ENCODE measurements at regions not wholly inside any gene's neighbourhood (a gene's known extent, or its start where the extent isn't known, plus 50 kb on each side); places are given as distances from the start of the nearest gene placed in this dataset.

DNA sequence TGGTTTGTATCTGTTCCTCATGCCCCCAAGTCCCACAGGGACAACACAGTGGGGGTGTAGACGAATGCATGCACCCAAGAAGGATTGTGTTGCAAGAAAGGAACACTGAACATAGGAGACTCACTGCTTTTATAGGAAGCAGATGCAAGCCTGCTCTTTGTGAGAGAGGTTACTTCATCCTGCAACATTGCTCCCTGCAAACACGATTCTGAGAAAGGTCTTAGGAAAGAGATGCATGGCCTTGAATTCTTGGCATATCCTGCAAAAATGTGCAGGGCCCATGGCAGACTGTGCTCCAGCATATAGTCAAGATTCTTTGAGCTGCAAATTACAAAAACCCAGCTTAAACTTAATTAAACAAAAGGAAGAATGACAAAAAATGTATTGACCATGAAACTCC, 312.2 kb upstream of the MGAT5 start:
- H3K9ac ChIP-seq (ENCODE audit: insufficient read depth in 1 of 2, low read depth in 2 of 2, low read length in 2 of 2): no peak overlapping the region
- 0% methylated on average over 2 of the region's 2 CpGs for WGBS (ENCODE audit: insufficient coverage, low coverage, missing lambda C conversion rate)
- no peak for ATAC-seq
- no peak overlapping the region for H3K4me2 ChIP-seq (ENCODE audit: insufficient read depth, low read length)
- BruUV-seq (replicated peaks): no TSS peak
- no peaks in the 10 kb centered on the region for H3K9me1 ChIP-seq (ENCODE audit: control insufficient read depth, insufficient read depth, low read length)
- H3K4me3 ChIP-seq: no peak overlapping the region
- POLR2A ChIA-PET: no interaction called here
- intact Hi-C loops (cut with micrococcal nuclease): no loop called here
- no peaks in the 10 kb centered on the region for H3K4me1 ChIP-seq (replicated peaks in 1 of 2; ENCODE audit: control insufficient read depth in 2 of 2, insufficient read depth in 2 of 2, low read length in 2 of 2)
- H3K36me3 ChIP-seq (ENCODE audit: control insufficient read depth, insufficient read depth, low read length): no peaks in the 10 kb centered on the region
- no peaks in the 10 kb centered on the region for H3K9me3 ChIP-seq (replicated peaks; ENCODE audit: control insufficient read depth, insufficient read depth, low read depth, low read length)
- no peaks in the 10 kb centered on the region for H3K79me2 ChIP-seq (ENCODE audit: control insufficient read depth, insufficient read depth, low read length)
- CTCF ChIA-PET (ENCODE audit: low intra/inter-chr PET ratio): no interaction called here
- no peak overlapping the region for H2AFZ ChIP-seq (ENCODE audit: low read depth, low read length)
- H3K27me3 ChIP-seq (ENCODE audit: control insufficient read depth in 2 of 2, insufficient read depth in 2 of 2, low read length in 2 of 2): no peaks in the 10 kb centered on the region; a peak in 2 of 5 replicates
- no peak for DNase-seq (ENCODE audit: extremely low read depth in 1 of 4, low spot score in 3 of 4)
- 0 out of 2 replicates have a peak, but pooled peaks cover 3% of the 10 kb centered on the region for H4K20me1 ChIP-seq (replicated peaks; ENCODE audit: control insufficient read depth, insufficient read depth, low read length)
- no peak overlapping the region for H3K27ac ChIP-seq (ENCODE audit: extremely low read depth, low read depth, low read length)
- in situ Hi-C loops (cut with MboI): no loop called here
- no peak for FAIRE-seq
- TF ChIP-seq, protein P1, sequence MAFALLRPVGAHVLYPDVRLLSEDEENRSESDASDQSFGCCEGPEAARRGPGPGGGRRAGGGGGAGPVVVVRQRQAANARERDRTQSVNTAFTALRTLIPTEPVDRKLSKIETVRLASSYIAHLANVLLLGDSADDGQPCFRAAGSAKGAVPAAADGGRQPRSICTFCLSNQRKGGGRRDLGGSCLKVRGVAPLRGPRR (CRISPR knock-in tag; IDR thresholded peaks at IDR 0.05): no peak
- TF ChIP-seq, protein P2, sequence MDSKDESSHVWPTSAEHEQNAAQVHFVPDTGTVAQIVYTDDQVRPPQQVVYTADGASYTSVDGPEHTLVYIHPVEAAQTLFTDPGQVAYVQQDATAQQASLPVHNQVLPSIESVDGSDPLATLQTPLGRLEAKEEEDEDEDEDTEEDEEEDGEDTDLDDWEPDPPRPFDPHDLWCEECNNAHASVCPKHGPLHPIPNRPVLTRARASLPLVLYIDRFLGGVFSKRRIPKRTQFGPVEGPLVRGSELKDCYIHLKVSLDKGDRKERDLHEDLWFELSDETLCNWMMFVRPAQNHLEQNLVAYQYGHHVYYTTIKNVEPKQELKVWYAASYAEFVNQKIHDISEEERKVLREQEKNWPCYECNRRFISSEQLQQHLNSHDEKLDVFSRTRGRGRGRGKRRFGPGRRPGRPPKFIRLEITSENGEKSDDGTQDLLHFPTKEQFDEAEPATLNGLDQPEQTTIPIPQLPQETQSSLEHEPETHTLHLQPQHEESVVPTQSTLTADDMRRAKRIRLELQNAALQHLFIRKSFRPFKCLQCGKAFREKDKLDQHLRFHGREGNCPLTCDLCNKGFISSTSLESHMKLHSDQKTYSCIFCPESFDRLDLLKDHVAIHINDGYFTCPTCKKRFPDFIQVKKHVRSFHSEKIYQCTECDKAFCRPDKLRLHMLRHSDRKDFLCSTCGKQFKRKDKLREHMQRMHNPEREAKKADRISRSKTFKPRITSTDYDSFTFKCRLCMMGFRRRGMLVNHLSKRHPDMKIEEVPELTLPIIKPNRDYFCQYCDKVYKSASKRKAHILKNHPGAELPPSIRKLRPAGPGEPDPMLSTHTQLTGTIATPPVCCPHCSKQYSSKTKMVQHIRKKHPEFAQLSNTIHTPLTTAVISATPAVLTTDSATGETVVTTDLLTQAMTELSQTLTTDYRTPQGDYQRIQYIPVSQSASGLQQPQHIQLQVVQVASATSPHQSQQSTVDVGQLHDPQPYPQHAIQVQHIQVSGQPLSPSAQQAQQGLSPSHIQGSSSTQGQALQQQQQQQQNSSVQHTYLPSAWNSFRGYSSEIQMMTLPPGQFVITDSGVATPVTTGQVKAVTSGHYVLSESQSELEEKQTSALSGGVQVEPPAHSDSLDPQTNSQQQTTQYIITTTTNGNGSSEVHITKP (IDR thresholded peaks at IDR 0.05; ENCODE audit: partially characterized antibody): no peak
- TF ChIP-seq RBFOX2 (IDR thresholded peaks at IDR 0.05; ENCODE audit: low read depth, low read length) (no peak), ZNF551 (CRISPR knock-in tag; IDR thresholded peaks at IDR 0.05) (no peak), ERF (CRISPR knock-in tag; IDR thresholded peaks at IDR 0.05) (no peak), ZNF384 (IDR thresholded peaks at IDR 0.05; ENCODE audit: low read depth, low read length) (no peak)
- TF ChIP-seq, protein P3, sequence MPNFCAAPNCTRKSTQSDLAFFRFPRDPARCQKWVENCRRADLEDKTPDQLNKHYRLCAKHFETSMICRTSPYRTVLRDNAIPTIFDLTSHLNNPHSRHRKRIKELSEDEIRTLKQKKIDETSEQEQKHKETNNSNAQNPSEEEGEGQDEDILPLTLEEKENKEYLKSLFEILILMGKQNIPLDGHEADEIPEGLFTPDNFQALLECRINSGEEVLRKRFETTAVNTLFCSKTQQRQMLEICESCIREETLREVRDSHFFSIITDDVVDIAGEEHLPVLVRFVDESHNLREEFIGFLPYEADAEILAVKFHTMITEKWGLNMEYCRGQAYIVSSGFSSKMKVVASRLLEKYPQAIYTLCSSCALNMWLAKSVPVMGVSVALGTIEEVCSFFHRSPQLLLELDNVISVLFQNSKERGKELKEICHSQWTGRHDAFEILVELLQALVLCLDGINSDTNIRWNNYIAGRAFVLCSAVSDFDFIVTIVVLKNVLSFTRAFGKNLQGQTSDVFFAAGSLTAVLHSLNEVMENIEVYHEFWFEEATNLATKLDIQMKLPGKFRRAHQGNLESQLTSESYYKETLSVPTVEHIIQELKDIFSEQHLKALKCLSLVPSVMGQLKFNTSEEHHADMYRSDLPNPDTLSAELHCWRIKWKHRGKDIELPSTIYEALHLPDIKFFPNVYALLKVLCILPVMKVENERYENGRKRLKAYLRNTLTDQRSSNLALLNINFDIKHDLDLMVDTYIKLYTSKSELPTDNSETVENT (CRISPR knock-in tag; IDR thresholded peaks at IDR 0.05): no peak
- TF ChIP-seq, protein P4, sequence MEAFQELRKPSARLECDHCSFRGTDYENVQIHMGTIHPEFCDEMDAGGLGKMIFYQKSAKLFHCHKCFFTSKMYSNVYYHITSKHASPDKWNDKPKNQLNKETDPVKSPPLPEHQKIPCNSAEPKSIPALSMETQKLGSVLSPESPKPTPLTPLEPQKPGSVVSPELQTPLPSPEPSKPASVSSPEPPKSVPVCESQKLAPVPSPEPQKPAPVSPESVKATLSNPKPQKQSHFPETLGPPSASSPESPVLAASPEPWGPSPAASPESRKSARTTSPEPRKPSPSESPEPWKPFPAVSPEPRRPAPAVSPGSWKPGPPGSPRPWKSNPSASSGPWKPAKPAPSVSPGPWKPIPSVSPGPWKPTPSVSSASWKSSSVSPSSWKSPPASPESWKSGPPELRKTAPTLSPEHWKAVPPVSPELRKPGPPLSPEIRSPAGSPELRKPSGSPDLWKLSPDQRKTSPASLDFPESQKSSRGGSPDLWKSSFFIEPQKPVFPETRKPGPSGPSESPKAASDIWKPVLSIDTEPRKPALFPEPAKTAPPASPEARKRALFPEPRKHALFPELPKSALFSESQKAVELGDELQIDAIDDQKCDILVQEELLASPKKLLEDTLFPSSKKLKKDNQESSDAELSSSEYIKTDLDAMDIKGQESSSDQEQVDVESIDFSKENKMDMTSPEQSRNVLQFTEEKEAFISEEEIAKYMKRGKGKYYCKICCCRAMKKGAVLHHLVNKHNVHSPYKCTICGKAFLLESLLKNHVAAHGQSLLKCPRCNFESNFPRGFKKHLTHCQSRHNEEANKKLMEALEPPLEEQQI (IDR thresholded peaks at IDR 0.05): no peak
- TF ChIP-seq, protein P5, sequence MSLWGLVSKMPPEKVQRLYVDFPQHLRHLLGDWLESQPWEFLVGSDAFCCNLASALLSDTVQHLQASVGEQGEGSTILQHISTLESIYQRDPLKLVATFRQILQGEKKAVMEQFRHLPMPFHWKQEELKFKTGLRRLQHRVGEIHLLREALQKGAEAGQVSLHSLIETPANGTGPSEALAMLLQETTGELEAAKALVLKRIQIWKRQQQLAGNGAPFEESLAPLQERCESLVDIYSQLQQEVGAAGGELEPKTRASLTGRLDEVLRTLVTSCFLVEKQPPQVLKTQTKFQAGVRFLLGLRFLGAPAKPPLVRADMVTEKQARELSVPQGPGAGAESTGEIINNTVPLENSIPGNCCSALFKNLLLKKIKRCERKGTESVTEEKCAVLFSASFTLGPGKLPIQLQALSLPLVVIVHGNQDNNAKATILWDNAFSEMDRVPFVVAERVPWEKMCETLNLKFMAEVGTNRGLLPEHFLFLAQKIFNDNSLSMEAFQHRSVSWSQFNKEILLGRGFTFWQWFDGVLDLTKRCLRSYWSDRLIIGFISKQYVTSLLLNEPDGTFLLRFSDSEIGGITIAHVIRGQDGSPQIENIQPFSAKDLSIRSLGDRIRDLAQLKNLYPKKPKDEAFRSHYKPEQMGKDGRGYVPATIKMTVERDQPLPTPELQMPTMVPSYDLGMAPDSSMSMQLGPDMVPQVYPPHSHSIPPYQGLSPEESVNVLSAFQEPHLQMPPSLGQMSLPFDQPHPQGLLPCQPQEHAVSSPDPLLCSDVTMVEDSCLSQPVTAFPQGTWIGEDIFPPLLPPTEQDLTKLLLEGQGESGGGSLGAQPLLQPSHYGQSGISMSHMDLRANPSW (CRISPR knock-in tag; IDR thresholded peaks at IDR 0.05): no peak
